GM12891 (cell line): ENCODE measurements at regions not wholly inside any gene's neighbourhood (a gene's known extent, or its start where the extent isn't known, plus 50 kb on each side); places are given as distances from the start of the nearest gene placed in this dataset.

Source experiments
- POLR2A ChIP-seq: IDR thresholded peaks from 2 replicates; pipeline ENCODE4 v1.6.1; 2011; ENCODE audit warnings: low read depth, low read length, control low read depth
- POLR2AphosphoS5 ChIP-seq: IDR thresholded peaks from 2 replicates; pipeline ENCODE4 v1.6.1; 2011; ENCODE audit warnings: low read depth, low read length, control low read depth
- POU2F2 ChIP-seq: IDR thresholded peaks from 2 replicates; pipeline ENCODE4 v1.6.1; 2011; ENCODE audit warnings: low read depth, mild to moderate bottlenecking, control low read depth, low read length, moderate library complexity
- SPI1 ChIP-seq: IDR thresholded peaks from 2 replicates; pipeline ENCODE4 v1.6.1; 2011; ENCODE audit warnings: low read depth, low read length, control low read depth
- TAF1 ChIP-seq: IDR thresholded peaks from 2 replicates; pipeline ENCODE4 v1.6.1; 2011; ENCODE audit warnings: low read depth, low read length, control low read depth

- TF ChIP-seq POLR2AphosphoS5 (no peak), POLR2A (no peak), TAF1 (no peak), POU2F2 (no peak), SPI1 (no peak)
These were observed 203.1 kb upstream of the EDNRB start for GRCh38 chr13:78121459-78122348.
